ENCODE measurements at regions not wholly inside any gene's neighbourhood (a gene's known extent, or its start where the extent isn't known, plus 50 kb on each side); places are given as distances from the start of the nearest gene placed in this dataset.

- no peak for TF ChIP-seq MAX (IDR thresholded peaks at IDR 0.05; ENCODE audit: low read depth, low read length)
- TF ChIP-seq CTCF (IDR thresholded peaks at IDR 0.05; ENCODE audit: low read depth, low read length) = no peak
- no peak for TF ChIP-seq POLR2A (IDR thresholded peaks at IDR 0.05; ENCODE audit: extremely low read depth, insufficient read length)
- no peak for TF ChIP-seq MYC (IDR thresholded peaks at IDR 0.05; ENCODE audit: low read depth, low read length)
- no peak for DNase-seq (ENCODE audit: low read depth)
- no peak overlapping the region for H3K4me3 ChIP-seq (ENCODE audit: low read depth, low read length)
These were observed 112.2 kb upstream of the TRPM3 start for GRCh38 chr9:71233646-71234045.

- no peak for DNase-seq (ENCODE audit: low read depth)
- no peak overlapping the region for H3K4me3 ChIP-seq (ENCODE audit: low read depth, low read length)
- TF ChIP-seq POLR2A (IDR thresholded peaks at IDR 0.05; ENCODE audit: extremely low read depth, insufficient read length) = no peak
- no peak for TF ChIP-seq MYC (IDR thresholded peaks at IDR 0.05; ENCODE audit: low read depth, low read length)
These were observed 102.6 kb upstream of the TRPM3 start for GRCh38 chr9:71223953-71224538.

- DNase-seq (ENCODE audit: low read depth) = no peak
- TF ChIP-seq POLR2A (IDR thresholded peaks at IDR 0.05; ENCODE audit: extremely low read depth, insufficient read length) = no peak
- no peak for TF ChIP-seq MAX (IDR thresholded peaks at IDR 0.05; ENCODE audit: low read depth, low read length)
- TF ChIP-seq MYC (IDR thresholded peaks at IDR 0.05; ENCODE audit: low read depth, low read length) = no peak
- no peak for TF ChIP-seq CTCF (IDR thresholded peaks at IDR 0.05; ENCODE audit: low read depth, low read length)
These were observed 97.4 kb upstream of the TRPM3 start for GRCh38 chr9:71218774-71219173.

GRCh38 chr9:71213633-71214032 is 92.2 kb upstream of the TRPM3 start:
- no peak overlapping the region for H3K4me3 ChIP-seq (ENCODE audit: low read depth, low read length)
- DNase-seq (ENCODE audit: low read depth) = no peak
- no peak for TF ChIP-seq POLR2A (IDR thresholded peaks at IDR 0.05; ENCODE audit: extremely low read depth, insufficient read length)
- no peak for TF ChIP-seq MAX (IDR thresholded peaks at IDR 0.05; ENCODE audit: low read depth, low read length)
- TF ChIP-seq MYC (IDR thresholded peaks at IDR 0.05; ENCODE audit: low read depth, low read length) = no peak
- TF ChIP-seq CTCF (IDR thresholded peaks at IDR 0.05; ENCODE audit: low read depth, low read length) = no peak

More at GRCh38 chr9:71218774-71219173, 97.4 kb upstream of the TRPM3 start:
- no peak overlapping the region for H3K4me3 ChIP-seq (ENCODE audit: low read depth, low read length)

- no peak for DNase-seq (ENCODE audit: low read depth)
- H3K4me3 ChIP-seq (ENCODE audit: low read depth, low read length) = no peak overlapping the region
- TF ChIP-seq CTCF (IDR thresholded peaks at IDR 0.05; ENCODE audit: low read depth, low read length) (no peak), POLR2A (IDR thresholded peaks at IDR 0.05; ENCODE audit: extremely low read depth, insufficient read length) (no peak)
These were observed 88.9 kb upstream of the TRPM3 start for GRCh38 chr9:71210326-71210725.

- TF ChIP-seq POLR2A (IDR thresholded peaks at IDR 0.05; ENCODE audit: extremely low read depth, insufficient read length) (no peak), MAX (IDR thresholded peaks at IDR 0.05; ENCODE audit: low read depth, low read length) (no peak), MYC (IDR thresholded peaks at IDR 0.05; ENCODE audit: low read depth, low read length) (no peak), CTCF (IDR thresholded peaks at IDR 0.05; ENCODE audit: low read depth, low read length) (no peak)
- no peak overlapping the region for H3K4me3 ChIP-seq (ENCODE audit: low read depth, low read length)
- peak; percentile 11 for DNase-seq (ENCODE audit: low read depth)
These were observed 88.5 kb upstream of the TRPM3 start for GRCh38 chr9:71209890-71210289.

All from NB4 (cell line).